IMR-90 (cell line): ENCODE measurements at regions not wholly inside any gene's neighbourhood (a gene's known extent, or its start where the extent isn't known, plus 50 kb on each side); places are given as distances from the start of the nearest gene placed in this dataset.
A peak's percentile ranks its signal among the peaks of the same experiment; 100 is the strongest.

Experiments
- ATAC-seq: fragments of 200-7000 bp; cut with Tn5 transposase; 2 replicates; pipeline ENCODE4 v1.9.1; 2020; ENCODE audit warnings: low read depth, mild to moderate bottlenecking, moderate library complexity
- BruUV-seq: library from RNA; stranded (reverse); fragments of 400-500 nt; replicated peaks from 2 replicates; lab custom pipeline; 2021; lab: Mats Ljungman, UMichigan
- CTCF ChIA-PET: fragments of 300-600 bp; formaldehyde crosslinking; extraction: SDS; loops from one replicate; lab custom pipeline; 2021; ENCODE audit warnings: antibody characterized with exemption; lab: Yijun Ruan, JAX
- POLR2A ChIA-PET: fragments of 300-600 bp; sonication (Branson Sonifier 250); formaldehyde crosslinking; loops from one replicate; lab custom pipeline; 2022; ENCODE audit warnings: antibody characterized with exemption; ENCODE audit not compliant: unreplicated experiment; lab: Charles Lee
- DNase-seq: peaks from one replicate; pipeline ENCODE4 v3.0.0; 2013
- H2AFZ ChIP-seq: replicated peaks from 2 replicates; pipeline ENCODE3; 2013; ENCODE audit warnings: low read length, mild to moderate bottlenecking; ENCODE audit not compliant: poor library complexity
- H2AK5ac ChIP-seq: 2 replicates; pipeline ENCODE4 v1.6.1; 2013; ENCODE audit warnings: low read depth, low read length, inconsistent platforms
- H2AK9ac ChIP-seq: replicated peaks from 2 replicates; pipeline ENCODE3; 2013; ENCODE audit warnings: mild to moderate bottlenecking, low read depth, low read length, moderate library complexity; ENCODE audit not compliant: poor library complexity
- H2BK120ac ChIP-seq: 2 replicates; pipeline ENCODE4 v1.6.1; 2013; ENCODE audit warnings: low read depth, low read length, inconsistent platforms
- H2BK15ac ChIP-seq: 3 replicates; pipeline ENCODE4 v1.6.1; 2013; ENCODE audit warnings: low read depth, low read length, inconsistent platforms
- H2BK20ac ChIP-seq: 2 replicates; pipeline ENCODE4 v1.6.1; 2013; ENCODE audit warnings: low read depth, mild to moderate bottlenecking, inconsistent platforms, low read length, moderate library complexity
- H2BK5ac ChIP-seq: 2 replicates; pipeline ENCODE4 v1.6.1; 2013; ENCODE audit warnings: mild to moderate bottlenecking, low read depth, low read length, inconsistent platforms; ENCODE audit not compliant: poor library complexity, severe bottlenecking
- H3K14ac ChIP-seq: replicated peaks from 2 replicates; pipeline ENCODE4 v1.6.1; 2013; ENCODE audit warnings: low read depth, low read length, inconsistent platforms
- H3K18ac ChIP-seq: 2 replicates; pipeline ENCODE4 v1.6.1; 2013; ENCODE audit warnings: low read depth, low read length, control low read depth
- H3K23ac ChIP-seq: 2 replicates; pipeline ENCODE4 v1.6.1; 2013; ENCODE audit warnings: low read depth, low read length, inconsistent platforms
- H3K27ac ChIP-seq: 2 replicates; pipeline ENCODE4 v1.5.1; 2013; ENCODE audit warnings: mild to moderate bottlenecking, control low read depth, low read length; ENCODE audit not compliant: insufficient read depth
- H3K27me3 ChIP-seq: 2 replicates; pipeline ENCODE4 v1.6.1; 2013; ENCODE audit warnings: low read length; ENCODE audit not compliant: control insufficient read depth, insufficient read depth
- H3K36me3 ChIP-seq: 2 replicates; pipeline ENCODE4 v1.6.1; 2013; ENCODE audit warnings: low read length, mixed read lengths; ENCODE audit not compliant: control insufficient read depth, insufficient read depth
- H3K4ac ChIP-seq: 2 replicates; pipeline ENCODE4 v1.6.1; 2013; ENCODE audit warnings: low read depth, low read length, inconsistent platforms
- H3K4me1 ChIP-seq: 2 replicates; pipeline ENCODE4 v1.6.1; 2013; ENCODE audit warnings: low read length, mixed read lengths; ENCODE audit not compliant: control insufficient read depth, insufficient read depth
- H3K4me2 ChIP-seq: 2 replicates; pipeline ENCODE4 v1.6.1; 2013; ENCODE audit warnings: low read depth, mild to moderate bottlenecking, control low read depth, low read length, moderate library complexity
- H3K4me3 ChIP-seq: 2 replicates; pipeline ENCODE4 v1.5.1; 2013; ENCODE audit warnings: low read depth, mild to moderate bottlenecking, control low read depth, low read length, moderate library complexity; ENCODE audit not compliant: insufficient read depth
- H3K56ac ChIP-seq: 2 replicates; pipeline ENCODE4 v1.6.1; 2013; ENCODE audit warnings: low read length, inconsistent platforms; ENCODE audit not compliant: insufficient read depth; ENCODE audit errors: extremely low read depth
- H3K79me1 ChIP-seq, 2 experiments: 2 replicates each; pipeline ENCODE4 v1.6.1; 2013; ENCODE audit warnings: low read length in 2 of 2, inconsistent platforms in 1 of 2, low read depth in 1 of 2
- H3K9ac ChIP-seq: 2 replicates; pipeline ENCODE4 v1.6.1; 2013; ENCODE audit warnings: low read depth, low read length, control low read depth
- H3K9me1 ChIP-seq: 2 replicates; pipeline ENCODE4 v1.6.1; 2013; ENCODE audit warnings: low read length, inconsistent platforms; ENCODE audit not compliant: insufficient read depth
- H3K9me3 ChIP-seq: 2 replicates; pipeline ENCODE4 v1.6.1; 2013; ENCODE audit warnings: low read length; ENCODE audit not compliant: control insufficient read depth, insufficient read depth
- H4K20me1 ChIP-seq: 2 replicates; pipeline ENCODE4 v1.6.1; 2013; ENCODE audit warnings: low read length, inconsistent platforms; ENCODE audit not compliant: insufficient read depth
- H4K5ac ChIP-seq: 2 replicates; pipeline ENCODE4 v1.6.1; 2013; ENCODE audit warnings: mild to moderate bottlenecking, low read depth, low read length, control low read depth
- H4K8ac ChIP-seq, 2 experiments: 2 replicates each; pipeline ENCODE4 v1.6.1; 2013; ENCODE audit warnings: low read depth in 2 of 2, low read length in 2 of 2, control low read depth in 1 of 2, inconsistent platforms in 1 of 2
- H4K91ac ChIP-seq: 2 replicates; pipeline ENCODE4 v1.6.1; 2013; ENCODE audit warnings: low read depth, low read length, inconsistent platforms; ENCODE audit not compliant: insufficient read depth
- CHD1 ChIP-seq: IDR thresholded peaks from 2 replicates; pipeline ENCODE4 v1.6.1; 2012; ENCODE audit warnings: low read depth, low read length, improper control_type of control experiment
- MXI1 ChIP-seq: IDR thresholded peaks from 2 replicates; pipeline ENCODE4 v1.6.1; 2012; ENCODE audit warnings: low read depth, mild to moderate bottlenecking, low read length, moderate library complexity, borderline replicate concordance
- POLR2A ChIP-seq: IDR thresholded peaks from 2 replicates; pipeline ENCODE4 v1.6.1; 2012; ENCODE audit warnings: mild to moderate bottlenecking, low read depth, low read length
- dilution Hi-C: fragments of 300-500 bp; cut with HindIII; formaldehyde crosslinking; loops from one replicate; pipeline ENCODE4 v1.14.3; 2018; ENCODE audit warnings: low sequenced_read_pairs; ENCODE audit not compliant: unreplicated experiment
- in situ Hi-C: fragments of 300-500 bp; cut with MboI; formaldehyde crosslinking; loops from 3 replicates; pipeline ENCODE4 v1.14.3; 2019; ENCODE audit warnings: low sequenced_read_pairs, inconsistent platforms, mixed read lengths
- intact Hi-C: fragments of 100-400 bp; cut with micrococcal nuclease; formaldehyde crosslinking; loops from 2 replicates; pipeline ENCODE4 v1.10.0; 2022

DNA sequence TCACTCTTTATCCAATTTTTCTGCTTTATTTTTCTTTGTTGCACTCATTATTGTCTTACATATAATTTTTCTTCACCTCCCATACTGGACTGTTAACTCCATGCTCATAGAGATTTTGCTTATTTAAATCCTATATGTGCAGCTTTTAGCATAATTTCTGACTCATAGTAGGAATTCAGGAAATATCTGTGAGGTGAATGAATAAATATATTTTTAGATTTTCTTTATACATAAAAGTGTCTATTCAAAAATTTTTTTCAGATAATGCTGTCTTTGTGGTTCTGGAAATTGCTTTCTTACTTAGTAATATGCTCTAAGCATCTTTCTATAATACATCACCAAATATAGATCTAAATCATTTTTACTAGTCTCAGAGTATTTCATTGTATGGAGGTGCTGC lies 191.8 kb upstream of the SUCLG2 start:
- DNase-seq (peak; percentile 4), ATAC-seq (no peak)
- no TSS peak for BruUV-seq
- Histone ChIP-seq H2AK5ac (no peak overlapping the region), H4K5ac (no peak overlapping the region), H3K79me1 (no peaks in the 10 kb centered on the region), H3K14ac (no peak overlapping the region), H4K20me1 (no peaks in the 10 kb centered on the region), H3K9me3 (no peaks in the 10 kb centered on the region), H2AFZ (no peak overlapping the region), H3K4ac (no peak overlapping the region), H4K91ac (no peak overlapping the region), H3K4me2 (no peak overlapping the region), H3K9ac (no peak overlapping the region), H3K23ac (no peak overlapping the region), H2BK120ac (no peak overlapping the region), H2BK20ac (no peak overlapping the region), H2BK5ac (no peak overlapping the region), H3K4me3 (no peak overlapping the region), H2AK9ac (no peak overlapping the region), H3K56ac (no peak overlapping the region), H3K4me1 (no peaks in the 10 kb centered on the region), H3K18ac (no peak overlapping the region), H3K9me1 (no peaks in the 10 kb centered on the region), H3K27me3 (no peaks in the 10 kb centered on the region), H4K8ac (no peak overlapping the region), H3K36me3 (no peaks in the 10 kb centered on the region), H3K27ac (no peak overlapping the region), H2BK15ac (no peak overlapping the region)
- in situ Hi-C loops (no loop called here), dilution Hi-C loops (no loop called here), intact Hi-C loops (no loop called here)
- no peak for TF ChIP-seq CHD1
- TF ChIP-seq POLR2A, result no peak
- no peak for TF ChIP-seq MXI1
- CTCF ChIA-PET, result no interaction called here
- POLR2A ChIA-PET, result no interaction called here
